Parathyroid adenoma (tissue), 2 donors: ENCODE measurements at regions not wholly inside any gene's neighbourhood (a gene's known extent, or its start where the extent isn't known, plus 50 kb on each side); places are given as distances from the start of the nearest gene placed in this dataset.
"Not testable (repeated sequence)": the region's sequence is repeated elsewhere in the genome, so short reads cannot be mapped to it uniquely, and the experiment has no call there.

Experiments used
- H2AFZ ChIP-seq: fragments of 300-600 bp; sonication (generic); one replicate; pipeline ENCODE4 v1.7.0; 2017; ENCODE audit warnings: antibody characterized with exemption, mild to moderate bottlenecking
- H3K27ac ChIP-seq: fragments of 300-600 bp; sonication (generic); one replicate; pipeline ENCODE4 v1.7.0; 2017
- H3K27me3 ChIP-seq: fragments of 300-600 bp; sonication (generic); one replicate; pipeline ENCODE4 v1.7.0; 2017; ENCODE audit warnings: low read length; ENCODE audit not compliant: control insufficient read depth, insufficient read depth
- H3K36me3 ChIP-seq: fragments of 300-600 bp; sonication (generic); one replicate; pipeline ENCODE4 v1.7.0; 2017; ENCODE audit warnings: low read length; ENCODE audit not compliant: control insufficient read depth, insufficient read depth
- H3K4me1 ChIP-seq: fragments of 300-600 bp; sonication (generic); one replicate; pipeline ENCODE4 v1.7.0; 2017; ENCODE audit warnings: control low read depth
- H3K4me2 ChIP-seq: fragments of 300-600 bp; sonication (generic); one replicate; pipeline ENCODE4 v1.7.0; 2017; ENCODE audit warnings: low read length
- H3K4me3 ChIP-seq: fragments of 300-600 bp; sonication (generic); one replicate; pipeline ENCODE4 v1.7.0; 2017; ENCODE audit warnings: low read depth, low read length
- H3K79me2 ChIP-seq: fragments of 300-600 bp; sonication (generic); one replicate; pipeline ENCODE4 v1.7.0; 2017; ENCODE audit warnings: control low read depth
- H3K9ac ChIP-seq: fragments of 300-600 bp; sonication (generic); one replicate; pipeline ENCODE4 v1.7.0; 2017; ENCODE audit warnings: mild to moderate bottlenecking
- H3K9me3 ChIP-seq: fragments of 300-600 bp; sonication (generic); one replicate; pipeline ENCODE4 v1.7.0; 2017; ENCODE audit warnings: low read length; ENCODE audit not compliant: control insufficient read depth
- TF ChIP-seq, protein P1 (sequence below): fragments of 300-600 bp; sonication (generic); IDR thresholded peaks from one replicate; pipeline ENCODE4 v1.7.0; 2017; ENCODE audit warnings: antibody characterized with exemption, mild to moderate bottlenecking
- donor health status: primary hyperparathyroidism.

GRCh38 chr6:9732056-9732455, 682.8 kb downstream of the TFAP2A start:
- H3K27ac ChIP-seq = no peak overlapping the region
- no peaks in the 10 kb centered on the region for H3K79me2 ChIP-seq
- H3K4me3 ChIP-seq = no peak overlapping the region
- no peak overlapping the region for H2AFZ ChIP-seq
- no peaks in the 10 kb centered on the region for H3K4me1 ChIP-seq
- H3K9ac ChIP-seq = no peak overlapping the region
- TF ChIP-seq, protein P1, sequence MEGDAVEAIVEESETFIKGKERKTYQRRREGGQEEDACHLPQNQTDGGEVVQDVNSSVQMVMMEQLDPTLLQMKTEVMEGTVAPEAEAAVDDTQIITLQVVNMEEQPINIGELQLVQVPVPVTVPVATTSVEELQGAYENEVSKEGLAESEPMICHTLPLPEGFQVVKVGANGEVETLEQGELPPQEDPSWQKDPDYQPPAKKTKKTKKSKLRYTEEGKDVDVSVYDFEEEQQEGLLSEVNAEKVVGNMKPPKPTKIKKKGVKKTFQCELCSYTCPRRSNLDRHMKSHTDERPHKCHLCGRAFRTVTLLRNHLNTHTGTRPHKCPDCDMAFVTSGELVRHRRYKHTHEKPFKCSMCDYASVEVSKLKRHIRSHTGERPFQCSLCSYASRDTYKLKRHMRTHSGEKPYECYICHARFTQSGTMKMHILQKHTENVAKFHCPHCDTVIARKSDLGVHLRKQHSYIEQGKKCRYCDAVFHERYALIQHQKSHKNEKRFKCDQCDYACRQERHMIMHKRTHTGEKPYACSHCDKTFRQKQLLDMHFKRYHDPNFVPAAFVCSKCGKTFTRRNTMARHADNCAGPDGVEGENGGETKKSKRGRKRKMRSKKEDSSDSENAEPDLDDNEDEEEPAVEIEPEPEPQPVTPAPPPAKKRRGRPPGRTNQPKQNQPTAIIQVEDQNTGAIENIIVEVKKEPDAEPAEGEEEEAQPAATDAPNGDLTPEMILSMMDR = no peak
- no peaks in the 10 kb centered on the region for H3K27me3 ChIP-seq
- H3K4me2 ChIP-seq = no peak overlapping the region
- no peaks in the 10 kb centered on the region for H3K9me3 ChIP-seq
- H3K36me3 ChIP-seq = no peaks in the 10 kb centered on the region

GRCh38 chr6:9725776-9726175, 689.1 kb downstream of the TFAP2A start:
- not testable (repeated sequence) for H3K27me3 ChIP-seq, H3K36me3 ChIP-seq, H3K9ac ChIP-seq, H3K4me1 ChIP-seq, H2AFZ ChIP-seq, H3K4me2 ChIP-seq, H3K4me3 ChIP-seq, H3K27ac ChIP-seq, H3K9me3 ChIP-seq, H3K79me2 ChIP-seq

DNA sequence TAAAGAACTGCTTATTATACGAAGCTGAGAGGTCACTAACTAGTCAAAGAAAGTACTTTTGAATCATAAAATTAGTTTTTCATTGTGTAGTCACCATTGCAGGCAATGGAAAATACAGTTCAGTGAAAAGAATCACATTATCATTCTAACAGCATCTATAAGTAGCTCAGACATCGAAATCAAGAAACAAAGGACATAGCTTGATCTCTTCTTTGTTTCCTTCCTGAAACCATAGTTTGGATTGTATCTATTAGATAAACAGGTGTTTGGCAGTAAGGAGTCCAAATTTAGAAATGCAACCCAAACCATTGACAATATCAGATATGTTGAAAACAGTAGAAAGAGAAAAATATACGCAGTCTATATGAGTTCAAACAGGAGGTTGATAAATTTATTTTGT, 697.3 kb downstream of the TFAP2A start:
- Histone ChIP-seq H3K4me3 (no peak overlapping the region), H3K4me1 (no peaks in the 10 kb centered on the region), H3K79me2 (no peaks in the 10 kb centered on the region), H3K4me2 (no peak overlapping the region), H3K27me3 (no peaks in the 10 kb centered on the region), H3K9ac (no peak overlapping the region), H3K27ac (no peak overlapping the region), H3K9me3 (no peaks in the 10 kb centered on the region), H2AFZ (no peak overlapping the region), H3K36me3 (no peaks in the 10 kb centered on the region)
- TF ChIP-seq, protein P1 = no peak

DNA sequence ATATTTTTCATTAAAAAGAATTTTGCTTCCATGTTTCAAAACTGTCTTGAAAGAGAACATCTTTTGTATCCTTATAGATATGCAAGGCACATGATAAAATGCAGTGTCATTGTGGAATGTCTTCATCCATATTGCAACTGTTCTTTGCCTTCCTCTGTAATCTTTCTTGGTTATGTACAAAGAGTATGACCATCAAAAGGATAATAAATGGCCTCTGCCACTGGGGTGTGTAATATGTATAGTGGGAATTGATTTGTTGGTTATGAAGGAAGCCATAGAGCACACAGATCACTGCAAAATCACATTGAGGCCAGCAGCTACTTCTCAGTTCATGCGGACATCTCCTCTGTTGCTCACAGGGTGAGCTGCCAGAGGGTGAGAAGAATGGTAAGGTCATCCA, 703.5 kb downstream of the TFAP2A start:
- Histone ChIP-seq H3K36me3 (no peaks in the 10 kb centered on the region), H3K4me1 (no peaks in the 10 kb centered on the region), H3K27me3 (no peaks in the 10 kb centered on the region), H3K79me2 (no peaks in the 10 kb centered on the region), H3K9me3 (no peaks in the 10 kb centered on the region), H2AFZ (no peak overlapping the region), H3K9ac (no peak overlapping the region), H3K4me2 (no peak overlapping the region), H3K27ac (no peak overlapping the region), H3K4me3 (no peak overlapping the region)
- TF ChIP-seq, protein P1 = no peak

DNA sequence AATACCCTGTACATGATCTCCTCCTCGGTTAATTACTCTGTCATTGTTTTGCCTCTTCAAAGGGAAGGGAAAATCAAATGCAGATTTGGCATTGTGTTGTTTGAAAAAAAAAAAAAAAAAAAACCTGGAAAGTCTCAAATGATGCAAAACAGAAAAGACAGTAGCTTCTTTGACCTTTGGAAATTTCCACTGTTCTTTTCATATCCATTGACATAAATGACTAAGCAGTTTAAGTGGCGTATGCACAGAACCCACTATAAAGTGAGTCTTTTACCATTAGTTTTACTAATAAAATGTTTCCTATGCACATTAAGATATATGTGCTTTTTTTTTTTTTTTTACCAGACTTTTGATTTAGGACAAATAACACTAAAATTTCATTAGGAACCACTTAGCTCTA, 704.3 kb downstream of the TFAP2A start:
- no peak overlapping the region for H3K4me2 ChIP-seq
- H3K36me3 ChIP-seq = no peaks in the 10 kb centered on the region
- H3K27me3 ChIP-seq = no peaks in the 10 kb centered on the region
- H3K9me3 ChIP-seq = no peaks in the 10 kb centered on the region
- TF ChIP-seq, protein P1 = no peak
- H3K79me2 ChIP-seq = no peaks in the 10 kb centered on the region
- H3K4me3 ChIP-seq = no peak overlapping the region
- H3K4me1 ChIP-seq = no peaks in the 10 kb centered on the region
- no peak overlapping the region for H2AFZ ChIP-seq
- no peak overlapping the region for H3K9ac ChIP-seq
- H3K27ac ChIP-seq = no peak overlapping the region
